ENCODE measurements at regions not wholly inside any gene's neighbourhood (a gene's known extent, or its start where the extent isn't known, plus 50 kb on each side); places are given as distances from the start of the nearest gene placed in this dataset.
"Not testable (repeated sequence)": the region's sequence is repeated elsewhere in the genome, so short reads cannot be mapped to it uniquely, and the experiment has no call there.

GRCh38 chr4:118505491-118505890 lies 152.7 kb upstream of the PRSS12 start:
- DNase-seq, result not testable (repeated sequence)

DNA sequence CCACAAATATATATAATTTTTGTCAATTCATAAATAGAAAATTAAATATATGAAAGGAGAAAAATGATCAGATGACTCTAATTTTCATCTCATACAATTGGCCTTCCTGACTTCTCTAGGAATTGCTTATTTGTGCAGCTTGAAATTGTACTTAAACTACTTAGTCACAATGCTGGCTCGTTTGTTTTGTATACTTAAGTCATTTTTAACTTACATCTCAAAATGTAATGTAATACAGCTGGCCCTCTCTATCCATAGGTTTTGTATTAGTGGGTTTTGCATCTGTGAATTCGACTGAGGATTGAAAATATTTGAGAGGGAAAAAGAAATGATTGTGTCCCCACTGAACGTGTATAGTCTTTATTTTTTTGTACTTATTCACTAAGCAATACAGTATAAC lies 160.1 kb upstream of the PRSS12 start:
- DNase-seq, result not testable (repeated sequence)

- not testable (repeated sequence) for DNase-seq
Measured at GRCh38 chr4:118514332-118514731, 161.5 kb upstream of the PRSS12 start.

- peak; percentile 46 for DNase-seq
Measured at GRCh38 chr4:118516107-118516506, 163.3 kb upstream of the PRSS12 start.

DNA sequence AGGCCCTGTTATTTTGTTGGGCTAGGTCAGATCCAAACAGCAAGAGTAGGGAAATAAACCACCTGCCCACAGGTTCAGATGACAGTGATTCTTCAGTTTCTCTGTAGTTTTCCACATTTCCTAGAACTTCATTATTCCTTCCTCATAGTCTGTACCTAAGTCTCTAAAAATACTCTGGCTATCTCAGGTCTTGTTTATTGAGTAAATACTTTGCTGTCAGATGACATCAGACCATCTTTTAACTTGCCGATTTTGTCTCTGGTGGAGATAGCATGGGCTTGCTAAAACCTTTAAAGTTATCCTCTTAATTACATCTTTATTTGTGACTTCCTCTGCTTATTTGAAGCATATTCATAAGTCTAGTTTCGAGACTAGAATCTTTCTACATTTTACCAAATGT lies 155.1 kb upstream of the METTL14 start:
- DNase-seq, result not testable (repeated sequence)

GRCh38 chr4:118531947-118532346 lies 153.2 kb upstream of the METTL14 start:
- DNase-seq, result not testable (repeated sequence)

DNA sequence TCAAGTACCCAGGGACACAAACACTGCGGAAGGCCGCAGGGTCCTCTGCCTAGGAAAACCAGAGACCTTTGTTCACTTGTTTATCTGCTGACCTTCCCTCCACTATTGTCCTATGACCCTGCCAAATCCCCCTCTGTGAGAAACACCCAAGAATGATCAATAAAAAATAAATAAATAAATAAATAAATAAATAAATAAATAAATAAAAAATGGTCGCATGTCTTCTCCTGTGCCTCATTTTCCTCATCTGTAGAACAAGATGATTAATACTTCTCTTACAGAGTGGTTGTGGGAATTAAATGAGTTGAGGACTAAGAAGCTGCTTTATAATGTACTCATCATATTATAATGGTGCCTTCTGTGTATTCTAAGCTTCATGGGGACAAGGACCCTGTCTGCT lies 149.4 kb upstream of the METTL14 start:
- DNase-seq, result not testable (repeated sequence)

DNA sequence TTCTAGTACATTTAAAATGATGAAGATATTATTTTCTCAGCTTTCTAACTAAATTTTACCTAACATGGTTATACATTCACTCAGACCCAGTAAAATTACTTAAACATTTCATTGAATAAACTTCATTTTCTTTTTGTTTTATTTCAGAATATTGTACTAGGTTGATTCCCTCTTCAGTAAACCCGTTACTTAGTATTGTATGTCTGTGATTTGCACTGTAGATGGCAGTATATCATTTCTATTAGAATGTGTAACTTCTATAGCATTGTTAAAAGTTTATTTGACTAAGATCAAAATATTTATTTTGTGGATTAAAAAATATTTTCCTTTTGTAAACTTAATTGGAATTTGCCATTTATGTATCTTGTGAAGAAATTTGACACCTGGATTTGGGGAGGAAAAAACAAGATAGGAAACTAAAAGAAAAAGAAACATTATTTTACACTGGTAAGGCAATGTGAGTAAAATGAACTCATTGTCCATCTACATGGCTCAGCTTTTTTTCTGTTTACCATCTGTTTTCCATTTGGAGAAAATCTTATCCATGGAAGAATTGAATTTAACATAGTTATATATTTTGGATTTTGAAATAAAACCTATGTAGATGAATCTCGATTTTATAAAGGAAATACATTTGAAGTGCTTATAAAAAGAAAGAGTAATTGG lies 145.6 kb upstream of the METTL14 start:
- peak; percentile 30 for DNase-seq

DNA sequence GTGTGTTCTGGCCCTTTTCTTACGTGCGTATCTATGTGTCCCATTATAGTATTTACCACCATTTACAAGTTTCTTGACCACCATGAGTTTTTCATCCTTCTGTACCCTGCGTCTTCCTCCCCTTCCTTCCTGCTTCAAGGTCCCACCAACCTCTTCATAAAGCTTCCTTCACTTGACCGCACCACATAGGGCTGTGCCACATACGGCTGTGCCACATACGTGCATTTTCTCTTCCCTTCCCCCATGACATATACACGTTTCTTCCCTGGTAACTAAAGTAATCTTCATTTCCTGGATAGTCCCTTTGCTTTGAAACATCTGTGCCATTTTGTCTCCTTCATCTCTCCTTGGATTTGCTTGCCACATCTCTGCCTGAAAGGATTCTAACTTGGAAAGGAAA lies 128.6 kb upstream of the METTL14 start:
- not testable (repeated sequence) for DNase-seq

GRCh38 chr4:118557298-118557851 lies 127.8 kb upstream of the METTL14 start:
- DNase-seq, result no peak

- not testable (repeated sequence) for DNase-seq
Measured at GRCh38 chr4:118558188-118558587, 127.0 kb upstream of the METTL14 start.

DNA sequence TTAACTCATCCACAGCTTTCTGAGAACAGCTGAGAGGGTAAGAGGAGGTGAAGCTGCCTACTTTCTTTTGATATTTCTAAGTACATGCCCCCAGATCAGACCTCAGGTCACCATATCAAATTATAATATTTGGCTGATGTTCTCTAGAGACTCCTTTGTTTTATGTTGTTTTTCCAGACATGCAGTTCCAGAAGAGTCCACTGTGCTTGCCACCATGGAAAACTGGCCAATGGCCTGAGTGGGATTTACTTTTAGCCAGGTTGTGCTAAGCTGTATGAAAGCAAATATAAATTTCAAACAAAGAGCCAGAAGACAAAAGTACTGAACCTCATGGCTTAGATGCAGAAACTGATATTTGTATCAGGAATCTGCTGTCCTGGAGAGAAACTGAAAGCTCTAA lies 123.6 kb upstream of the METTL14 start:
- DNase-seq, result not testable (repeated sequence)

DNA sequence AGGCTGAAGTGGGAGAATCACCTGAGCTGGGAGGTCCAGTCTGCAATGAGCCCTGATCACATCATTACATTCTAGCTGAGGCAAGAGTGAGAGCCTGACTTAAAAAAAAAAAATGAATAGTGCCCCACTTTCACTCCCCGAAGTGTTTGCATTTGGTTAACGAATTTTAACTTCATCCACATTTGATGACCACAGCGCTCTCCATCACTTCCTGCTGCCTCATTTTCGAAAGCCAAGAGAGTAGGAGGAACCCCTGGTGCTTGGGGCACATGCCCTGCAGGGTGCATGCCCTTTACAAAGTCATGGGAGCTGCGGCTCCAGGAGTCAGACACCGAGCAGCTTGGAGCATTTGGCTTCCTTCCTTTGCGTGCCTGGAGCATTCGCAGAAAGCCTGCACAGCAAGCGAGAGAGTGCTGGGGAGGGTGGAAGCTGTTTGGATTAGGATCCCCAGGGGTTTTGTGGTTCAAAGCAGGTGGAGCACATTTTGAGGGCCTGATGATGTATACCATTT lies 119.1 kb upstream of the METTL14 start:
- DNase-seq, result not testable (repeated sequence)

- not testable (repeated sequence) for DNase-seq
Measured at GRCh38 chr4:118572991-118573390, 112.2 kb upstream of the METTL14 start.

- not testable (repeated sequence) for DNase-seq
Measured at GRCh38 chr4:118574251-118574913, 110.8 kb upstream of the METTL14 start.

DNA sequence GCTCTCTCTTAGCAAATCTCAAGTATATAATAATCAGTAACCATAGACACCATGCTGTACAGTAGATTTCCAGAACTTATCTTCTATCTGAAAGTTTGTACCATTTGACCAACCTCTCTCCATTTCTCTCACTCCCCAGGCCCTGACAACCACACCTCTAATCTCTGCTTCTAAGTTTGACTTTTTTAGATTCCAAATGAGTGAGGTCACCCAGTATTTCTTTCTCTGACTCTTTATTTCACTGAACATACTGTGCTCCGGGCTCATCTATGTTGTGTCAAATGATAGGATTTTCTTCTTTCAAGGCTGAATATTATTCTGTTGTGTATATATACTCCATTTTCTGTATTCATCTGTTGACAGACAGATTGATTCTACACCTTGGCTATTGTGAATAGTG lies 110.1 kb upstream of the METTL14 start:
- DNase-seq, result not testable (repeated sequence)

DNA sequence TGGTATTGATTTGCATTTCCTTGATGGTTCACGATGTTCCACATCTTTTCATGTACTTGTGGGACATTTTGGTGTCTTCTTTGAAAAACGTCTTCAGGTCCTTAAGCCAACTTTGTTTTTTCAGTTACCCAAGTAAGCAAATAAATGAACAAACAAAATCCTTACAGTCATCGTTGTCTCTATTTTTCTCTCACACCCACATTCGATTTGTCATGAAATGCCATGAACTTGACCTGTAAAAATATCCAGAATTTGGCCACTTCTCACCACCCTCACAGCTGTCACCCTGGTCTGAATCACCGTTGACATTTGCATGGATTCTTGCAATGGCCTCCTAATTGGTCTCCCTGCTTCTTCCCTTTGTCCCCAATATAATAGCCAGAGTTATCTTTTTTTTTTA lies 109.5 kb upstream of the METTL14 start:
- DNase-seq, result not testable (repeated sequence)

GRCh38 chr4:118576709-118577219 lies 108.4 kb upstream of the METTL14 start:
- not testable (repeated sequence) for DNase-seq

DNA sequence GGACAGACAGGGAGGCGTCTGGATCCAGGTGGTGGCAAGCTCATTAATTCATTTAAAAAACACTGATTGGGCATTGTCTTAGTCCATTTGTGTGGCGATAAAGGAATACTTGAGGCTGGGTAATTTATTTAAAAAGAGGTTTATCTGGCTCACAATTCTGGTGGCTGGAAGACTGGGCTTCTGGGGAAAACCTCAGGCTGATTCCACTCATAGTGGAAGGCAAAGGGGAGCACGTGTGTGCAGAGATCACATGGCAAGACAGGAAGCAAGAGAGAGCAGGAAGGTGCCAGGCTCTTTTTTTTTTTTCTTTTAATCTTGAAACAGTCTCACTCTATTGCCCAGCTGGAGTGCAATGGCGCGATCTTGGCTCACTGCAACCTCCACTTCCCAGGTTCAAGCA lies 100.2 kb upstream of the METTL14 start:
- no peak for DNase-seq

DNA sequence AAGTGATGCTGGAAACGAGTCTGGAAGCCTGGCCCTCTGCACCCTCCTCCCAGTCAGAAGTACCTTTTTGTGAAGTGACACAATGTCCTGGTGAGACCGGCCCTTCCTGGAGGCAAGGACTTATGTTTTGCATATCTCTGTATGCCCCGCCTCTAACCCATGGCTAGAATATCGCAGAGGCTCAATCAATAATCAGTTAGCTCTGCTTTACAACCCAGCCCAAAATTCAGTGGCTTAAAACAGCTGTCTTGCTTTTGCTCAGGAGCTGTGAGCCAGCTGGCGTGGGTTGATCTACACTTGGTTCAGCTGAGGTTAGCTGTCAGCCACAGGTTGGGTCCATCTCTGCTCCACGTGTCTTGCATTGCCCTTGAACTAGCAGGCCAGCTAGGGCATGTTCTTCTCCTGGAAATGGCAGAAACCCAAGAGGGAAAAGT lies 98.8 kb upstream of the METTL14 start:
- DNase-seq, result peak; percentile 75

GRCh38 chr4:118587116-118587831 lies 97.9 kb upstream of the METTL14 start:
- peak; percentile 56 for DNase-seq

- no peak for DNase-seq
Measured at GRCh38 chr4:118587946-118588345, 97.2 kb upstream of the METTL14 start.

DNA sequence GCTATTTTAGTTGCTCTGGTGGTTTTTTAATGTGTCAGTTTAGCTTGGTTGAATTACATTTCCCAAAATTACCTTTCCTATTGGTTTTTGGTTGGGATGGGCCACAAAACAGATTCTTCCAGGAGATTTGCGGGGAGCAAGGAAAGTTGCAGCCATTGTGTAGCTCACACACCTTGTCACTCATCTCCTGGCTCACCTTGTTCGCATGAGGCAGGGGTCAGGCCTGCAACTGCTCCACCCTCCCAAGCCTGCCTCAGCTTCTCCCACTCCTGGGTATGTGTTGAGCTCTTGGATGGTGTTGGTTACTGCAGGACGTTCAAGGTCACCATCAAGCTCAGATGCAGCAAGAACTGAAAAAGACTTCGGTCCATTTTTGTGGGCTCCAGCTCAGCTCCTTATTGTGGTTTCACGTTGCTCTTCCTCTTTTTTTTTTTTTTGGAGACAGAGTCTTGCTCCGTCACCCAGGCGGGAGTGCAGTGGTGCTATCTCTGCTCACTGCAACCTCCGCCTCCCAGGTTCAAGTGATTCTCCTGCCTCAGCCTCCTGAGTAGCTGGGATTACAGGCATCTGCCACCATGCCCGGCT lies 95.6 kb upstream of the METTL14 start:
- DNase-seq, result no peak
